ENCODE measurements at regions not wholly inside any gene's neighbourhood (a gene's known extent, or its start where the extent isn't known, plus 50 kb on each side); places are given as distances from the start of the nearest gene placed in this dataset.

- DNase-seq (ENCODE audit: low read depth), result no peak
- no peak for TF ChIP-seq CTCF (conservative IDR thresholded peaks at IDR 0.05; ENCODE audit: low read depth, low read length)
- H3K4me3 ChIP-seq (ENCODE audit: low read depth, low read length), result no peak overlapping the region
Observed at GRCh38 chr2:41912776-41913175, 135.0 kb upstream of the PKDCC start.

GRCh38 chr2:41913311-41913710 lies 134.5 kb upstream of the PKDCC start:
- H3K4me3 ChIP-seq (ENCODE audit: low read depth, low read length), result no peak overlapping the region
- DNase-seq (ENCODE audit: low read depth), result no peak
- TF ChIP-seq CTCF (conservative IDR thresholded peaks at IDR 0.05; ENCODE audit: low read depth, low read length), result no peak

GRCh38 chr2:41913921-41914609 lies 133.8 kb upstream of the PKDCC start:
- DNase-seq (ENCODE audit: low read depth), result no peak
- H3K4me3 ChIP-seq (ENCODE audit: low read depth, low read length), result no peak overlapping the region
- TF ChIP-seq CTCF (conservative IDR thresholded peaks at IDR 0.05; ENCODE audit: low read depth, low read length), result no peak

- TF ChIP-seq CTCF (conservative IDR thresholded peaks at IDR 0.05; ENCODE audit: low read depth, low read length), result no peak
- no peak overlapping the region for H3K4me3 ChIP-seq (ENCODE audit: low read depth, low read length)
- no peak for DNase-seq (ENCODE audit: low read depth)
Observed at GRCh38 chr2:41914936-41915335, 132.9 kb upstream of the PKDCC start.

- DNase-seq (ENCODE audit: low read depth), result no peak
- no peak for TF ChIP-seq CTCF (conservative IDR thresholded peaks at IDR 0.05; ENCODE audit: low read depth, low read length)
- no peak overlapping the region for H3K4me3 ChIP-seq (ENCODE audit: low read depth, low read length)
Observed at GRCh38 chr2:41916177-41916576, 131.6 kb upstream of the PKDCC start.

- no peak overlapping the region for H3K4me3 ChIP-seq (ENCODE audit: low read depth, low read length)
- TF ChIP-seq CTCF (conservative IDR thresholded peaks at IDR 0.05; ENCODE audit: low read depth, low read length), result no peak
- DNase-seq (ENCODE audit: low read depth), result no peak
Observed at GRCh38 chr2:41917587-41917986, 130.2 kb upstream of the PKDCC start.

- no peak for DNase-seq (ENCODE audit: low read depth)
- no peak for TF ChIP-seq CTCF (conservative IDR thresholded peaks at IDR 0.05; ENCODE audit: low read depth, low read length)
- no peak overlapping the region for H3K4me3 ChIP-seq (ENCODE audit: low read depth, low read length)
Observed at GRCh38 chr2:41919135-41919534, 128.7 kb upstream of the PKDCC start.

Data from epithelial cell of proximal tubule (primary cell).